ACC112 (cell line): ENCODE measurements at regions not wholly inside any gene's neighbourhood (a gene's known extent, or its start where the extent isn't known, plus 50 kb on each side); places are given as distances from the start of the nearest gene placed in this dataset.

Experiments used
- H2AFZ ChIP-seq: fragments of 200-600 bp; sonication (generic); one replicate; pipeline ENCODE4 v1.6.0; 2017; ENCODE audit warnings: antibody characterized with exemption, low read length; ENCODE audit not compliant: unreplicated experiment
- H3K27ac ChIP-seq: fragments of 200-600 bp; sonication (generic); 2 replicates; pipeline ENCODE4 v1.5.1; 2014; ENCODE audit warnings: low read depth, mild to moderate bottlenecking, antibody characterized with exemption, low read length, moderate library complexity
- H3K27me3 ChIP-seq: fragments of 200-600 bp; sonication (generic); 2 replicates; pipeline ENCODE4 v1.6.1; 2014; ENCODE audit warnings: mild to moderate bottlenecking, antibody characterized with exemption, low read length, moderate library complexity, mixed read lengths; ENCODE audit not compliant: insufficient read depth
- H3K36me3 ChIP-seq: fragments of 200-600 bp; sonication (generic); 2 replicates; pipeline ENCODE4 v1.6.1; 2016; ENCODE audit warnings: mild to moderate bottlenecking, antibody characterized with exemption, low read length, moderate library complexity, mixed read lengths; ENCODE audit not compliant: insufficient read depth
- H3K4me1 ChIP-seq: fragments of 200-600 bp; sonication (generic); one replicate; pipeline ENCODE4 v1.6.1; 2016; ENCODE audit warnings: low read length, mixed read lengths; ENCODE audit not compliant: insufficient read depth, unreplicated experiment, control insufficient read depth
- H3K4me3 ChIP-seq: fragments of 200-600 bp; sonication (generic); 2 replicates; pipeline ENCODE4 v1.5.1; 2014; ENCODE audit warnings: mild to moderate bottlenecking, low read depth, low read length
- H3K79me2 ChIP-seq: fragments of 200-600 bp; sonication (generic); one replicate; pipeline ENCODE4 v1.6.0; 2016; ENCODE audit warnings: low read length; ENCODE audit not compliant: control insufficient read depth, unreplicated experiment, insufficient read depth

DNA sequence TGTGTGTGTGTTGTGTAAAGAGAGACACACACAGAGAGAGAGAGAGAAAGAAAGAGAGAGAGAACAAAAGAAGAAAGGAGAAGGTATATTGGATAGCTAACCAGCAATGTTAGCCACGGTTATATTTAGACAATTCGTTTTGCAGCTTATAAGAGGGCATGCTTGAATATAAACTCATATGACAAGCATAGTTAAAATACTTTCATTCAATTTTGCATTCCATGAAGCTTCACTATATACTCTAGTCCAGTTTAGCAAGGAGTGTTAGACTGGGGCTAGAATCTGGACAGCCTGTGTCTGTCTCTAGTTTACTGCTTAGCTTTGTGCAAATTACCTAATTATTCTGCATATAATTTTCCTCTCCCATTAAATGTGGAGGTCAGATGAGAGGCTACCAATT lies 525.9 kb upstream of the ZFP42 start:
- H3K4me1 ChIP-seq = no peaks in the 10 kb centered on the region
- no peak overlapping the region for H2AFZ ChIP-seq
- no peaks in the 10 kb centered on the region for H3K27me3 ChIP-seq
- no peaks in the 10 kb centered on the region for H3K36me3 ChIP-seq
- H3K27ac ChIP-seq = no peak overlapping the region
- H3K79me2 ChIP-seq = no peaks in the 10 kb centered on the region
- H3K4me3 ChIP-seq = no peak overlapping the region

- H3K27me3 ChIP-seq = no peaks in the 10 kb centered on the region
- no peak overlapping the region for H3K27ac ChIP-seq
- no peaks in the 10 kb centered on the region for H3K79me2 ChIP-seq
- H3K36me3 ChIP-seq = no peaks in the 10 kb centered on the region
- H3K4me1 ChIP-seq = no peaks in the 10 kb centered on the region
- H2AFZ ChIP-seq = no peak overlapping the region
- H3K4me3 ChIP-seq = no peak overlapping the region
Observed at GRCh38 chr4:187470061-187470460, 525.5 kb upstream of the ZFP42 start.

DNA sequence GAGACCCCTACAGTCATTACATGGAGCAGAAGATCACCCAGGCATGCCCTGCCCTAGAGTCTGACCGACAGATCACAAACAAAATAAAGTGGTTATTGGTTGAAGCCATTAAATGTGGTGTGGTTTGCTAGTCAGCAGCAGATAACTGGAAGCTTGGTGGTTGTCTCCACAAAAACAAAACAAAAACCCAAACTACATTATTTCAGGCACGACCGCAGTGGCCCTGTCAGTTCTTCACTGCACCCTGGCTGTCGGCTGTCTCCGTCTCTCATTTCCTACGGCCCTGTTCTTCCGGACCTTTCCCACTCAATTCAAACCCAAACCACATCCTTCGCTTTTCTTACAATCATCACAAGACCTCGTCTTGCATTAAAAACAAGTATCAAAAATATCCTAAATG lies 521.3 kb upstream of the ZFP42 start:
- H3K4me1 ChIP-seq = peaks cover 8% of the 10 kb centered on the region
- no peaks in the 10 kb centered on the region for H3K27me3 ChIP-seq
- no peaks in the 10 kb centered on the region for H3K79me2 ChIP-seq
- no peak overlapping the region for H3K4me3 ChIP-seq
- H2AFZ ChIP-seq = no peak overlapping the region
- no peaks in the 10 kb centered on the region for H3K36me3 ChIP-seq
- no peak overlapping the region for H3K27ac ChIP-seq

GRCh38 chr4:187475901-187476300 lies 519.7 kb upstream of the ZFP42 start:
- H3K4me3 ChIP-seq = no peak overlapping the region
- H3K4me1 ChIP-seq = peaks cover 13% of the 10 kb centered on the region
- no peaks in the 10 kb centered on the region for H3K27me3 ChIP-seq
- no peaks in the 10 kb centered on the region for H3K79me2 ChIP-seq
- no peaks in the 10 kb centered on the region for H3K36me3 ChIP-seq
- H2AFZ ChIP-seq = no peak overlapping the region
- no peak overlapping the region for H3K27ac ChIP-seq

GRCh38 chr4:187477224-187477623 lies 518.3 kb upstream of the ZFP42 start:
- H3K4me1 ChIP-seq = peaks cover 13% of the 10 kb centered on the region
- H3K36me3 ChIP-seq = no peaks in the 10 kb centered on the region
- H3K79me2 ChIP-seq = no peaks in the 10 kb centered on the region
- H3K4me3 ChIP-seq = no peak overlapping the region
- H3K27ac ChIP-seq = no peak overlapping the region
- no peaks in the 10 kb centered on the region for H3K27me3 ChIP-seq
- H2AFZ ChIP-seq = no peak overlapping the region

- H2AFZ ChIP-seq = no peak overlapping the region
- peak overlapping the region; percentile 1; the same call in 1 of the 2 replicates for H3K27ac ChIP-seq
- no peaks in the 10 kb centered on the region for H3K79me2 ChIP-seq
- peaks cover 13% of the 10 kb centered on the region for H3K4me1 ChIP-seq
- no peaks in the 10 kb centered on the region for H3K27me3 ChIP-seq
- H3K36me3 ChIP-seq = no peaks in the 10 kb centered on the region
- peak overlapping the region; percentile 27; the same call in 1 of the 2 replicates for H3K4me3 ChIP-seq
Observed at GRCh38 chr4:187478292-187479140, 517.1 kb upstream of the ZFP42 start.

DNA sequence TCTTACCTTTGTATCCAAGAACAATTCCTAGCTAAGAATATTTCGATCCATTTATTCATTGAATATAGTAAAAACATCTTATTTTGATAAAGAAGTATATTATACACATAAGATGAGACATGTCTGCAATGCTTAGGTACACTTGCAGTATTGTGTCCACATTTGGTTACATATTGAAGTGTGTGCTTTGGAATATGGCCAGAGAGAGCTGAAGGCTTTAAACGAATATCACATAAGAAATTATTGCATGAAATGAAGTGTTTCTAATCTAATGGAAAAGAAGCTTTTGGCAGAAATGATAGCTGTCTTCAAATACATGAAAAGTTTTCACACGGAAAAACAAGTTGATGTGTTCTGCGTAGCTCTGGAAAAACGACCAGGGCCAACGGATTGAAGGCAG lies 516.1 kb upstream of the ZFP42 start:
- Histone ChIP-seq H3K36me3 (no peaks in the 10 kb centered on the region), H3K4me1 (peaks cover 13% of the 10 kb centered on the region), H2AFZ (no peak overlapping the region), H3K27ac (no peak overlapping the region), H3K4me3 (no peak overlapping the region), H3K27me3 (no peaks in the 10 kb centered on the region), H3K79me2 (no peaks in the 10 kb centered on the region)

- Histone ChIP-seq H3K79me2 (no peaks in the 10 kb centered on the region), H3K27ac (no peak overlapping the region), H3K4me3 (no peak overlapping the region), H2AFZ (no peak overlapping the region), H3K27me3 (no peaks in the 10 kb centered on the region), H3K36me3 (no peaks in the 10 kb centered on the region), H3K4me1 (peaks cover 13% of the 10 kb centered on the region)
Observed at GRCh38 chr4:187480146-187481145, 515.1 kb upstream of the ZFP42 start.

DNA sequence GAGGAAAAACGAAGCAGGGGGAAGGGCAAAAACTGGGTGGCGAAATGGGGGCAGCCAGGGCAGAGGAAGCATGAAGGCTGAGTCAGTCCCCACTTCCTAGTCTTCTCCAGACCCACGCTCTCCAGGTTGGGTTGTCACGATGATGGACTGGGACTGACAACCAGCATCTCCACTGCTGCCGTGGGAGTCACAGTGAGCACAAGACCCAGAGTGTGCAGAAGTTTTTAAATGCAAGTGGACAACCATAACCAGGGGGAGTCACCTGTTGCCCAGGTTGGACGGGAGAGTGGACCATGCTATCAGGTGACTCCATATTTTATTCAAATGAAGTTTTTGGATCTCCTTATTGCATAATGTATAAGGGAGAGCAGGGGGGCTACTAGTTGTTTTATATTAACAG lies 511.4 kb upstream of the ZFP42 start:
- no peak overlapping the region for H3K27ac ChIP-seq

DNA sequence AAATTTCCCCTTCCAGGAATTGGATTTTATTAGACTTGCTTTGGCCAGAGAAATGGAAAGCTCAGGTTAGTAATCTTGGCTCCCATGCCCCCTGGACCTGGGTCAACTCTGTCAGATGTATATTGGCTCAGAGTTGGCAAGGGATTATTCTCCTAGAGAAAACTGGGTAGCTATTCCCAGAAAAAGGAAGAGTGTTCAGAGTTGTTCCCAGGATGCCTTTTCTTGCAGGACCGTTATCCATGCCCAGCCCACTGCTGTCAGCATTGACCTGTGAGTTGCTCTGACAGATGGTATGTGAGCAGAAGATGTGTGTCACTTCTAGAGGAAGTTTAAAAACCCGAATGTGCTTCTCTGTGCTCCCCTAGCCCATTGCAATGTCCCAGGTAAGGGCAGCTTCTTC lies 509.9 kb upstream of the ZFP42 start:
- Histone ChIP-seq H3K4me3 (no peak overlapping the region), H3K27ac (no peak overlapping the region), H3K4me1 (peaks cover under 1% of the 10 kb centered on the region), H3K27me3 (no peaks in the 10 kb centered on the region), H3K36me3 (no peaks in the 10 kb centered on the region), H2AFZ (no peak overlapping the region), H3K79me2 (no peaks in the 10 kb centered on the region)

More for the DNA sequence above, 511.4 kb upstream of the ZFP42 start:
- Histone ChIP-seq H3K4me1 (peaks cover 5% of the 10 kb centered on the region), H3K36me3 (no peaks in the 10 kb centered on the region), H3K27me3 (no peaks in the 10 kb centered on the region), H3K4me3 (no peak overlapping the region), H3K79me2 (no peaks in the 10 kb centered on the region), H2AFZ (no peak overlapping the region)
